ENCODE measurements at regions not wholly inside any gene's neighbourhood (a gene's known extent, or its start where the extent isn't known, plus 50 kb on each side); places are given as distances from the start of the nearest gene placed in this dataset.

- Histone ChIP-seq H3K27ac (replicated peaks in 1 of 4) (no peak overlapping the region), H3K4me1 (peaks cover 0 to 4% (median 2%) of the 10 kb centered on the region in 4 donors), H3K9me3 (no peaks in the 10 kb centered on the region), H3K4me3 (no peak overlapping the region), H3K27me3 (no peaks in the 10 kb centered on the region), H3K36me3 (no peaks in the 10 kb centered on the region)
- no peak for DNase-seq (ENCODE audit: extremely low spot score)
- intact Hi-C loops (cut with DNase I) = no loop called here
- 79% methylated on average over 2 of the region's 2 CpGs for WGBS
- no peak for TF ChIP-seq POLR2AphosphoS5 (IDR thresholded peaks at IDR 0.05)
- TF ChIP-seq EP300 (IDR thresholded peaks at IDR 0.05) = no peak
- TF ChIP-seq POLR2A (IDR thresholded peaks at IDR 0.05; ENCODE audit: low read depth) = no peak
- TF ChIP-seq CTCF (IDR thresholded peaks at IDR 0.05) = no peak
Observed at GRCh38 chr1:81008293-81008692, 792.4 kb upstream of the ADGRL2 start.

- Histone ChIP-seq H3K36me3 (no peaks in the 10 kb centered on the region), H3K4me3 (no peak overlapping the region), H3K9me3 (no peaks in the 10 kb centered on the region), H3K27ac (replicated peaks in 1 of 4) (no peak overlapping the region), H3K4me1 (peaks cover 0 to 4% (median 2%) of the 10 kb centered on the region in 4 donors), H3K27me3 (no peaks in the 10 kb centered on the region)
- intact Hi-C loops (cut with DNase I) = no loop called here
- WGBS = 81% methylated on average over 3 of the region's 3 CpGs
- TF ChIP-seq POLR2AphosphoS5 (IDR thresholded peaks at IDR 0.05) (no peak), POLR2A (IDR thresholded peaks at IDR 0.05; ENCODE audit: low read depth) (no peak), EP300 (IDR thresholded peaks at IDR 0.05) (no peak), CTCF (IDR thresholded peaks at IDR 0.05) (no peak)
- no peak for DNase-seq (ENCODE audit: extremely low spot score)
Observed at GRCh38 chr1:81007024-81007423, 793.7 kb upstream of the ADGRL2 start.

- no peak overlapping the region for H3K4me3 ChIP-seq
- intact Hi-C loops (cut with DNase I) = no loop called here
- WGBS = 86% methylated on average over 5 of the region's 5 CpGs
- H3K4me1 ChIP-seq = peaks cover 0 to 4% (median 2%) of the 10 kb centered on the region in 4 donors
- H3K27me3 ChIP-seq = no peaks in the 10 kb centered on the region
- no peak overlapping the region for H3K27ac ChIP-seq (replicated peaks in 1 of 4)
- TF ChIP-seq CTCF (IDR thresholded peaks at IDR 0.05) (no peak), POLR2A (IDR thresholded peaks at IDR 0.05; ENCODE audit: low read depth) (no peak), EP300 (IDR thresholded peaks at IDR 0.05) (no peak), POLR2AphosphoS5 (IDR thresholded peaks at IDR 0.05) (no peak)
- DNase-seq (ENCODE audit: extremely low spot score) = no peak
- no peaks in the 10 kb centered on the region for H3K36me3 ChIP-seq
- no peaks in the 10 kb centered on the region for H3K9me3 ChIP-seq
Observed at GRCh38 chr1:81006502-81006901, 794.2 kb upstream of the ADGRL2 start.

- Histone ChIP-seq H3K4me1 (peaks cover 0 to 4% (median 2%) of the 10 kb centered on the region in 4 donors), H3K4me3 (no peak overlapping the region), H3K27ac (replicated peaks in 1 of 4) (no peak overlapping the region), H3K36me3 (no peaks in the 10 kb centered on the region), H3K27me3 (no peaks in the 10 kb centered on the region), H3K9me3 (no peaks in the 10 kb centered on the region)
- DNase-seq (ENCODE audit: extremely low spot score) = no peak
- TF ChIP-seq EP300 (IDR thresholded peaks at IDR 0.05) (no peak), CTCF (IDR thresholded peaks at IDR 0.05) (no peak), POLR2A (IDR thresholded peaks at IDR 0.05; ENCODE audit: low read depth) (no peak), POLR2AphosphoS5 (IDR thresholded peaks at IDR 0.05) (no peak)
- 60% methylated on average over 4 of the region's 4 CpGs for whole genome bisulfite sequencing
- intact Hi-C loops (cut with DNase I) = no loop called here
Observed at GRCh38 chr1:81004011-81004410, 796.7 kb upstream of the ADGRL2 start.

GRCh38 chr1:80994934-80995333 is 805.8 kb upstream of the ADGRL2 start:
- Histone ChIP-seq H3K9me3 (no peaks in the 10 kb centered on the region), H3K36me3 (no peaks in the 10 kb centered on the region), H3K27ac (replicated peaks in 1 of 4) (no peak overlapping the region), H3K4me1 (no peaks in the 10 kb centered on the region), H3K4me3 (no peak overlapping the region), H3K27me3 (no peaks in the 10 kb centered on the region)
- DNase-seq (ENCODE audit: extremely low spot score) = no peak
- intact Hi-C loops (cut with DNase I) = no loop called here
- TF ChIP-seq CTCF (IDR thresholded peaks at IDR 0.05) = no peak
- TF ChIP-seq POLR2A (IDR thresholded peaks at IDR 0.05; ENCODE audit: low read depth) = no peak
- TF ChIP-seq EP300 (IDR thresholded peaks at IDR 0.05) = no peak
- no peak for TF ChIP-seq POLR2AphosphoS5 (IDR thresholded peaks at IDR 0.05)
